Uterus (tissue), 3 donors: ENCODE measurements at regions not wholly inside any gene's neighbourhood (a gene's known extent, or its start where the extent isn't known, plus 50 kb on each side); places are given as distances from the start of the nearest gene placed in this dataset.

Experiments
- DNase-seq, 2 donors: peaks; one replicate each; pipeline ENCODE4 v3.0.0-alpha.2; 2019 to 2020
- H3K27ac ChIP-seq, 2 donors: fragments of 200-600 bp; sonication (generic); 1 replicate in 1 of 2; 2 replicates in 1 of 2; pipeline ENCODE4 v1.5.1; 2016 to 2018
- H3K27me3 ChIP-seq, 2 donors: fragments of 200-600 bp; sonication (generic); one replicate each; pipeline ENCODE4 v1.5.1; 2018 to 2019; ENCODE audit warnings: control low read depth in 1 of 2
- H3K36me3 ChIP-seq, 2 donors: fragments of 200-600 bp; sonication (generic); one replicate each; pipeline ENCODE4 v1.5.1; 2019; ENCODE audit warnings: control low read depth in 1 of 2
- H3K4me1 ChIP-seq, 2 donors: fragments of 200-600 bp; sonication (generic); one replicate each; pipeline ENCODE4 v1.5.1; 2018 to 2019; ENCODE audit warnings: control low read depth in 1 of 2
- H3K4me3 ChIP-seq, 2 donors: fragments of 200-600 bp; sonication (generic); 1 replicate in 1 of 2; 2 replicates in 1 of 2; pipeline ENCODE4 v1.5.1; 2018 to 2019; ENCODE audit warnings: mild to moderate bottlenecking in 1 of 2
- H3K9me3 ChIP-seq, 2 donors: fragments of 200-600 bp; sonication (generic); one replicate each; pipeline ENCODE4 v1.5.1; 2019; ENCODE audit warnings: control low read depth in 1 of 2
- POLR2A ChIP-seq, 2 donors: fragments of 450-650 bp; IDR thresholded peaks; one replicate each; pipeline ENCODE4 v1.6.1; 2016; ENCODE audit warnings: antibody characterized with exemption in 2 of 2, mild to moderate bottlenecking in 1 of 2, moderate library complexity in 1 of 2
- intact Hi-C: fragments of 100-400 bp; cut with DNase I; formaldehyde crosslinking; loops from one replicate; pipeline ENCODE4 v1.15.1; 2023; ENCODE audit warnings: low total_unique reads
- TF ChIP-seq, protein P1 (sequence below), 4 experiments: fragments of 200-600 bp in 2 of 4; fragments of 450-650 bp in 2 of 4; sonication (generic) in 2 of 4; IDR thresholded peaks; one replicate each; pipeline ENCODE4 v1.5.1; 2016 to 2019; ENCODE audit warnings: antibody characterized with exemption in 4 of 4, mild to moderate bottlenecking in 2 of 4, moderate library complexity in 1 of 4
- donor health status: DM: yes; HTN: yes; CAD: no.

DNA sequence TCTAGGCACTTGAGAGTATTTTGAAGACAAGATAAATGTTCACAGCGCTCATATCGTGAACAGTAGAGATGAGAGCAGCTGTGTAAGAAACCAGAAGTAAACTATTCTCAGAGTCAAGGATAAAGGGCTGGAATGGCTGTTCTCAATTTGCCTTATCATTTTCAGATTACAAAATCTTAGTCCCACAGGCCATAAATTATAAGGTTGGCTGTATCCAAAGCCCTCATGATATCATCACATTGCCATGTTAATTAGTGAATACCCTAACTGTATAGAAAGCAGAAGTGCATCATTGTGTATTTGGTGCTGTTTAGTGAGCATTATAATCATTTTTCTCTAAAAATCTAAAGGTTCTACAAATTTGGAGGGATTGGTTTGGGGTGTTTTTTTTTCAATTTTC is 168.9 kb upstream of the EDNRA start:
- H3K27me3 ChIP-seq: no peaks in the 10 kb centered on the region
- intact Hi-C loops: no loop called here

DNA sequence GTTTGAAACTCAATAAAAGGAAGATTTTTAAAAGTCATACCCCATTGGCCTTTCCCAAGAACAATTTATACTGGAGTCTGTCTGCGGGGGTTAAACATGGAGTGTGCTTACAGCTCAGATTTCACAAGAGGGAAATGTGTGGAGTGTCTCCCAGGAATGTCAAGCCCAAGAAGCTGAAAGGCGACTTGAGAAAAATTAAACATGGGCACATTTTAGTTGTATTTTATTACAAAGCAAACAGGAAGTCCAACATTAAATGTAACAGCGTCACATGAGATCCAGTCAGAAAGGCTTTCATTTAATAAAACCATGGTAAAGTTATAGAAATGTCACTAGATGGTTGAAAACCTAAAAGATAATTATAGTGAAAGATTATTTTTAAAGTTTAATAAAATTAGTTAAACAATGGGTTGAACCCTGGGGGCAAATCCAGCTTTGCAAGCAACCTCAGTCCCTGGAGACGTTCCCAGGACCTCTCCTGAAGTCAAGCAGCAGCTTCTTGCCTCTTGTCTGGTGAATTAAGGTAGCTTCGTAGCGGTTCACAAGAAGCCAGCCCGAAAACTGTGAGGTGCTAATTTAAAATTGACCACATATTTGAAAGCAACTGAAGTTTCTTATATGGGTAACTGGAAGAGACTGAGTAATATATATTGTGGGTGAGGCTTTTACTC is 168.4 kb upstream of the EDNRA start:
- Histone ChIP-seq H3K27ac (peak overlapping the region in 1 of 2 donors; percentile 41), H3K36me3 (no peaks in the 10 kb centered on the region), H3K27me3 (no peaks in the 10 kb centered on the region), H3K4me1 (no peaks in the 10 kb centered on the region), H3K4me3 (no peak overlapping the region), H3K9me3 (no peaks in the 10 kb centered on the region)
- intact Hi-C loops: no loop called here
- DNase-seq: no peak
- TF ChIP-seq, protein P1, sequence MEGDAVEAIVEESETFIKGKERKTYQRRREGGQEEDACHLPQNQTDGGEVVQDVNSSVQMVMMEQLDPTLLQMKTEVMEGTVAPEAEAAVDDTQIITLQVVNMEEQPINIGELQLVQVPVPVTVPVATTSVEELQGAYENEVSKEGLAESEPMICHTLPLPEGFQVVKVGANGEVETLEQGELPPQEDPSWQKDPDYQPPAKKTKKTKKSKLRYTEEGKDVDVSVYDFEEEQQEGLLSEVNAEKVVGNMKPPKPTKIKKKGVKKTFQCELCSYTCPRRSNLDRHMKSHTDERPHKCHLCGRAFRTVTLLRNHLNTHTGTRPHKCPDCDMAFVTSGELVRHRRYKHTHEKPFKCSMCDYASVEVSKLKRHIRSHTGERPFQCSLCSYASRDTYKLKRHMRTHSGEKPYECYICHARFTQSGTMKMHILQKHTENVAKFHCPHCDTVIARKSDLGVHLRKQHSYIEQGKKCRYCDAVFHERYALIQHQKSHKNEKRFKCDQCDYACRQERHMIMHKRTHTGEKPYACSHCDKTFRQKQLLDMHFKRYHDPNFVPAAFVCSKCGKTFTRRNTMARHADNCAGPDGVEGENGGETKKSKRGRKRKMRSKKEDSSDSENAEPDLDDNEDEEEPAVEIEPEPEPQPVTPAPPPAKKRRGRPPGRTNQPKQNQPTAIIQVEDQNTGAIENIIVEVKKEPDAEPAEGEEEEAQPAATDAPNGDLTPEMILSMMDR (IDR thresholded peaks at IDR 0.05): no peak
- no peak for TF ChIP-seq POLR2A (IDR thresholded peaks at IDR 0.05)

More for the DNA sequence above, 168.9 kb upstream of the EDNRA start:
- TF ChIP-seq POLR2A (IDR thresholded peaks at IDR 0.05): no peak
- TF ChIP-seq, protein P1 (IDR thresholded peaks at IDR 0.05): no peak
- Histone ChIP-seq H3K4me3 (no peak overlapping the region), H3K4me1 (no peaks in the 10 kb centered on the region), H3K27ac (peak overlapping the region in 1 of 2 donors; percentile 41), H3K9me3 (no peaks in the 10 kb centered on the region), H3K36me3 (no peaks in the 10 kb centered on the region)
- DNase-seq: no peak

DNA sequence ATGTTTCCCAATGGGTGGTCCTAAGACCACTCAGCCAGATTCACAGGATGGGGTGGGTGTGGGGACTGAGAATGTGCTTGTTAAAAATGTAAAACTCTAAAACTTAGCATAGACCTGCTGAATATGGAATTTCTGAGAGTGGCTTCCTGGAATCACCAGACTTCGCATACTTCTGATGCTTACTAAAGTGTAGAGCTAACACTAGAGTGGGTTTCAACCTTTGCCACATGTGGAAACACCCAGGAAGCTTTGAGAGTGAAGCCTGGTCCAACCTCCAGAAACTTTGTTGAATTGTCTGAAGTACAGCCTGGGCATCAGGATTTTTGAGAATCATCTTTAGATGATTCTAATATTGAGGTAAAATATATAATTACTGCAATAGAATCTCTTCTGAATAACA is 167.8 kb upstream of the EDNRA start:
- Histone ChIP-seq H3K9me3 (no peaks in the 10 kb centered on the region), H3K27me3 (no peaks in the 10 kb centered on the region), H3K36me3 (no peaks in the 10 kb centered on the region), H3K27ac (peak overlapping the region in 1 of 2 donors; percentile 41), H3K4me1 (no peaks in the 10 kb centered on the region), H3K4me3 (no peak overlapping the region)
- TF ChIP-seq, protein P1 (IDR thresholded peaks at IDR 0.05): no peak
- no peak for TF ChIP-seq POLR2A (IDR thresholded peaks at IDR 0.05)
- DNase-seq: no peak
- intact Hi-C loops: no loop called here

DNA sequence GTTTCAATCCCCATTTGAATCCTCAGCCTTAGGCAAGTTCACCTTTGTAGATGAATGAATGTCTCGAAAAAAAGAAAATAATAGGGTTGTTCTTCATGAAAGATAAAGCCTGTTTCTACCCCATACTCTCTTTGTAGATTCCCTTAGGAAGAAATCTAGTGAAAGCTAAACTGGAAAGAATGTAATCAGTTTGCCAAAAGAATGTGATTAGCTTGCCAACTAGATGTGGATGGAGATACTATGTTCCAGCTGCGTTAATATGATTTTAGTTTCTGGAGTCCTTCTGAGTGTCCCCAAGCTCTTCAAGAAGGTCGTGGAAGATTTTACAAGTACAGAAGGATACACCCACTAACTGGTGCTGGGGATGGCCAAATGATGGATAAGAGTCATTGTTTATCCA is 162.3 kb upstream of the EDNRA start:
- H3K27me3 ChIP-seq: no peaks in the 10 kb centered on the region
- TF ChIP-seq, protein P1 (IDR thresholded peaks at IDR 0.05): no peak
- TF ChIP-seq POLR2A (IDR thresholded peaks at IDR 0.05): no peak
- H3K36me3 ChIP-seq: no peaks in the 10 kb centered on the region
- no peak for DNase-seq
- no peaks in the 10 kb centered on the region for H3K4me1 ChIP-seq
- no peak overlapping the region for H3K4me3 ChIP-seq
- H3K9me3 ChIP-seq: no peaks in the 10 kb centered on the region
- intact Hi-C loops: no loop called here
- no peak overlapping the region for H3K27ac ChIP-seq

DNA sequence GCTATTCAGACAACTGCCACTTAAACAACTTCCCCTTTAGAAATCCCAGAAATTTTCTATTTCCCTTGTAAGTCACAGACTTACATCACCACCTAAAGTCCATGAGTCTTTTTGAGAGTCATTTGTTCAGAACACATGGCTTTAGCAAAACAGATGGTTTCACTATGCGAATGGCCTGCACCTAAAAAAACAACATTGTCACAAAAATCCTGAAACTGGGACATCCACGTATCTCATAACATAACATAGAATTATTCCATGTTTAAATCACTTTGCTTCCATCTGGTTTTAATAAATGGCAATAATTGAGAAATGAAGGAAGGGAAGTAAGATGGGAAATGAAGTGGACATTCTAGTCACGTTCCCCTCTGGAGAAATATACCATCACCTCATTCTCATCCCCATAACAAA is 155.3 kb upstream of the EDNRA start:
- Histone ChIP-seq H3K9me3 (no peaks in the 10 kb centered on the region), H3K27ac (no peak overlapping the region), H3K36me3 (no peaks in the 10 kb centered on the region), H3K27me3 (no peaks in the 10 kb centered on the region), H3K4me1 (no peaks in the 10 kb centered on the region), H3K4me3 (no peak overlapping the region)
- intact Hi-C loops: no loop called here
- DNase-seq: no peak
- TF ChIP-seq, protein P1 (IDR thresholded peaks at IDR 0.05): no peak
- no peak for TF ChIP-seq POLR2A (IDR thresholded peaks at IDR 0.05)
